Heart right ventricle (tissue), 16 donors: ENCODE measurements at regions not wholly inside any gene's neighbourhood (a gene's known extent, or its start where the extent isn't known, plus 50 kb on each side); places are given as distances from the start of the nearest gene placed in this dataset.
A peak's percentile ranks its signal among the peaks of the same experiment; 100 is the strongest.

Source experiments
- ATAC-seq, 8 donors: fragments of 200-7000 bp; cut with Tn5 transposase; one replicate each; pipeline ENCODE4 v1.9.1; 2020; ENCODE audit warnings: mild to moderate bottlenecking in 8 of 8, moderate library complexity in 8 of 8, moderate number of reproducible peaks in 1 of 8
- DNase-seq, 2 donors: peaks; one replicate each; pipeline ENCODE4 v3.0.0-alpha.2; 2020
- H3K27ac ChIP-seq, 10 donors: fragments of 200-600 bp; sonication (generic) in 2 of 10; one replicate each; pipeline versions ENCODE4 v1.5.0 to v1.8.0; 2020 to 2022; ENCODE audit warnings: mild to moderate bottlenecking in 3 of 10
- H3K27me3 ChIP-seq, 7 donors: fragments of 200-600 bp; one replicate each; pipeline ENCODE4 v1.8.0; 2021 to 2022; ENCODE audit warnings: mild to moderate bottlenecking in 2 of 7
- H3K36me3 ChIP-seq, 9 donors: fragments of 200-600 bp; sonication (generic) in 1 of 9; one replicate each; pipeline versions ENCODE4 v1.5.0 to v1.8.0; 2020 to 2022; ENCODE audit warnings: mild to moderate bottlenecking in 2 of 9
- H3K4me1 ChIP-seq, 9 donors: fragments of 200-600 bp; sonication (generic) in 1 of 9; one replicate each; pipeline versions ENCODE4 v1.5.0 to v1.8.0; 2020 to 2022; ENCODE audit warnings: mild to moderate bottlenecking in 4 of 9
- H3K4me3 ChIP-seq, 10 donors: fragments of 200-600 bp; sonication (generic) in 2 of 10; one replicate each; pipeline versions ENCODE4 v1.5.0 to v1.8.0; 2020 to 2022; ENCODE audit warnings: mild to moderate bottlenecking in 7 of 10, moderate library complexity in 2 of 10
- H3K9me3 ChIP-seq, 11 donors: fragments of 200-600 bp in 10 of 11; sonication (generic) in 2 of 11; one replicate each; pipeline versions ENCODE4 v1.5.0 to v1.8.0; 2013 to 2022; ENCODE audit warnings: mild to moderate bottlenecking in 2 of 11, control low read depth in 1 of 11, moderate library complexity in 1 of 11
- CTCF ChIP-seq, 9 donors: fragments of 200-600 bp; sonication (generic) in 2 of 9; IDR thresholded peaks; one replicate each; pipeline versions ENCODE4 v1.5.0 to v1.8.0; 2021 to 2022; ENCODE audit warnings: antibody characterized with exemption in 9 of 9, mild to moderate bottlenecking in 5 of 9, moderate library complexity in 1 of 9
- WGBS, 2 donors: extraction: QIAGEN DNeasy Blood & Tissue Kit; methylation state at CpG; one replicate each; pipeline ENCODE4 v1.1.7; 2013; ENCODE audit warnings: inconsistent platforms in 1 of 2; 5-methylcytosine and 5-hydroxymethylcytosine counted together
- intact Hi-C, 10 donors: fragments of 100-400 bp; cut with DNase I; formaldehyde crosslinking; loops; one replicate each; pipeline versions ENCODE4 v1.11.1 to v1.14.2; 2022
- donor health status: Arrhythmogenic right ventricular cardiomyopathy.
- donor health status: ischemic (EF 13 %, LVEDD 7.1; RV severe dilation, severe dysfunction).
- donor health status: healthy with polysubstance abuse.
- donor health status: DM: no; HTN: yes; CAD: no.
- donor health status: DM: no; HTN: no; CAD: no.
- donor health status: ischemic (EF 25% LVEDD 6.9; RV normal size, moderate dysfunction).
- donor health status: ischemic (EF 25% LVEDD 5.7; RV mildly dilated, moderate dysfunction).
- donor health status: healthy.
- donor health status: DM: yes; HTN: yes; CAD: no.
- donor health status: Ischemic cardiomyopathy.
- donor health status: ischemic (EF 35%, LVEDD 5.7; RV mildly dilated, moderate dysfunction).
- donor health status: nonischemic (EF 11% LVEDD 7.7; RV severe dilation, severe dysfunction).
- donor health status: DM: yes; HTN: yes; CAD: no.
- donor health status: PGD.
- donor health status: ischemic (EF 29% LVEDD 5.4; RV normal size, mild dysfunction).
- donor health status: nonischemic (EF 23%, LVEDD 6.1; RV moderate dilation, normal function).

- Histone ChIP-seq H3K27me3 (no peaks in the 10 kb centered on the region), H3K27ac (peak overlapping the region in 1 of 10 donors; percentile 25), H3K4me3 (no peak overlapping the region), H3K4me1 (no peaks in the 10 kb centered on the region), H3K9me3 (peaks cover 0 to 4% (median 0%) of the 10 kb centered on the region in 11 donors), H3K36me3 (no peaks in the 10 kb centered on the region)
- WGBS, 2 donors: 49 to 55% methylated on average over 7 of the region's 7 CpGs
- intact Hi-C loops: no loop called here
- ATAC-seq (peak in 4 of 8 donors; percentile 25 to 53 (median 41)), DNase-seq (no peak)
- no peak for TF ChIP-seq CTCF (IDR thresholded peaks at IDR 0.05)
Observed at GRCh38 chr13:78383071-78383484, 220.3 kb downstream of the POU4F1 start.

GRCh38 chr13:78382491-78382890 lies 220.9 kb downstream of the POU4F1 start:
- no peak overlapping the region for H3K27ac ChIP-seq
- 33 to 35% methylated on average over 4 of the region's 4 CpGs for WGBS, 2 donors
- peaks cover 0 to 4% (median 0%) of the 10 kb centered on the region in 11 donors for H3K9me3 ChIP-seq
- peak in 7 of 8 donors; percentile 38 to 89 (median 69) for ATAC-seq
- no peaks in the 10 kb centered on the region for H3K27me3 ChIP-seq
- no peaks in the 10 kb centered on the region for H3K4me1 ChIP-seq
- no peak for TF ChIP-seq CTCF (IDR thresholded peaks at IDR 0.05)
- DNase-seq: peak in 1 of 2 donors; percentile 8
- intact Hi-C loops: no loop called here
- no peaks in the 10 kb centered on the region for H3K36me3 ChIP-seq
- no peak overlapping the region for H3K4me3 ChIP-seq

GRCh38 chr13:78376822-78377221 lies 226.5 kb downstream of the POU4F1 start:
- H3K4me1 ChIP-seq: no peaks in the 10 kb centered on the region
- H3K27me3 ChIP-seq: no peaks in the 10 kb centered on the region
- DNase-seq (no peak), ATAC-seq (peak in 1 of 8 donors; percentile 51)
- no peak overlapping the region for H3K4me3 ChIP-seq
- H3K27ac ChIP-seq: peak overlapping the region in 1 of 10 donors; percentile 49
- peaks cover 0 to 4% (median 0%) of the 10 kb centered on the region in 11 donors for H3K9me3 ChIP-seq
- TF ChIP-seq CTCF (IDR thresholded peaks at IDR 0.05): no peak
- 55 to 62% methylated on average over 4 of the region's 4 CpGs for WGBS, 2 donors
- no peaks in the 10 kb centered on the region for H3K36me3 ChIP-seq
- intact Hi-C loops: no loop called here

- DNase-seq (no peak), ATAC-seq (peak in 3 of 8 donors; percentile 29 to 47 (median 35))
- Histone ChIP-seq H3K27me3 (no peaks in the 10 kb centered on the region), H3K9me3 (peaks cover 0 to 4% (median 0%) of the 10 kb centered on the region in 11 donors), H3K4me1 (no peaks in the 10 kb centered on the region), H3K36me3 (no peaks in the 10 kb centered on the region), H3K27ac (peak overlapping the region in 1 of 10 donors; percentile 49), H3K4me3 (no peak overlapping the region)
- intact Hi-C loops: no loop called here
- no peak for TF ChIP-seq CTCF (IDR thresholded peaks at IDR 0.05)
- 42 to 51% methylated on average over 2 of the region's 2 CpGs for WGBS, 2 donors
Observed at GRCh38 chr13:78376033-78376432, 227.3 kb downstream of the POU4F1 start.
